H1 (cell line): ENCODE measurements at regions not wholly inside any gene's neighbourhood (a gene's known extent, or its start where the extent isn't known, plus 50 kb on each side); places are given as distances from the start of the nearest gene placed in this dataset.

Experiments used
- ASH2L ChIP-seq: fragments of 200-600, 300-600 bp; sonication (generic); IDR thresholded peaks from one replicate; pipeline ENCODE4 v1.7.1; 2017; ENCODE audit warnings: low read length
- BACH1 ChIP-seq: IDR thresholded peaks from 2 replicates; pipeline ENCODE4 v1.6.1; 2012; ENCODE audit warnings: low read length, improper control_type of control experiment
- BRCA1 ChIP-seq: IDR thresholded peaks from 2 replicates; pipeline ENCODE4 v1.6.1; 2012; ENCODE audit warnings: low read depth, low read length, improper control_type of control experiment
- CHD2 ChIP-seq: IDR thresholded peaks from 2 replicates; pipeline ENCODE4 v1.6.1; 2012; ENCODE audit warnings: low read length, improper control_type of control experiment
- CREB1 ChIP-seq: IDR thresholded peaks from 2 replicates; pipeline ENCODE4 v1.6.1; 2012; ENCODE audit warnings: inconsistent platforms
- CTBP2 ChIP-seq: IDR thresholded peaks from 2 replicates; pipeline ENCODE4 v1.7.0; 2011; ENCODE audit warnings: borderline replicate concordance, mild to moderate bottlenecking, moderate library complexity, mixed read lengths, low read length; ENCODE audit not compliant: insufficient read depth, insufficient read length
- EZH2 ChIP-seq: fragments of 200-600 bp; sonication (generic); IDR thresholded peaks from 2 replicates; pipeline ENCODE4 v1.7.1; 2012; ENCODE audit warnings: low read depth, mild to moderate bottlenecking, moderate library complexity, low read length, inconsistent platforms; ENCODE audit not compliant: severe bottlenecking
- KDM4A ChIP-seq: IDR thresholded peaks from one replicate; pipeline ENCODE4 v1.7.1; 2012; ENCODE audit warnings: low read depth, mild to moderate bottlenecking, moderate library complexity, low read length, inconsistent platforms; ENCODE audit not compliant: severe bottlenecking
- PHF8 ChIP-seq: fragments of 200-600 bp; sonication (generic); conservative IDR thresholded peaks from 2 replicates; pipeline ENCODE4 v1.7.1; 2012; ENCODE audit warnings: low read depth, mild to moderate bottlenecking, inconsistent platforms, low read length, moderate library complexity
- RAD21 ChIP-seq, 2 experiments: IDR thresholded peaks in 1 of 2; conservative IDR thresholded peaks in 1 of 2; 2 replicates each; pipeline ENCODE4 v1.6.1; 2011; ENCODE audit warnings: low read depth in 2 of 2, low read length in 2 of 2, improper control_type of control experiment in 1 of 2, inconsistent platforms in 1 of 2, mild to moderate bottlenecking in 1 of 2, moderate library complexity in 1 of 2
- RFX5 ChIP-seq: IDR thresholded peaks from 2 replicates; pipeline ENCODE4 v1.6.1; 2011; ENCODE audit warnings: low read depth, low read length, improper control_type of control experiment, borderline replicate concordance
- RNF2 ChIP-seq: fragments of 200-900, 300-1000 bp; sonication (generic); IDR thresholded peaks from 2 replicates; pipeline ENCODE4 v1.7.1; 2016; ENCODE audit warnings: borderline replicate concordance, low read depth, mild to moderate bottlenecking, antibody characterized with exemption, low read length; ENCODE audit not compliant: poor library complexity, severe bottlenecking; ENCODE audit errors: missing control alignments
- RXRA ChIP-seq: IDR thresholded peaks from 2 replicates; pipeline ENCODE4 v1.6.1; 2011; ENCODE audit warnings: low read depth, mild to moderate bottlenecking, low read length, moderate library complexity; ENCODE audit not compliant: insufficient read depth
- SAP30 ChIP-seq: fragments of 300-600 bp; sonication (generic); IDR thresholded peaks from 2 replicates; pipeline ENCODE4 v1.7.1; 2012; ENCODE audit warnings: low read length, moderate library complexity, mild to moderate bottlenecking, inconsistent platforms; ENCODE audit not compliant: insufficient read depth, insufficient replicate concordance
- SIRT6 ChIP-seq: IDR thresholded peaks from one replicate; pipeline ENCODE4 v1.7.1; 2012; ENCODE audit warnings: low read length, inconsistent platforms
- SIX5 ChIP-seq: IDR thresholded peaks from 2 replicates; pipeline ENCODE4 v1.6.1; 2011; ENCODE audit warnings: mild to moderate bottlenecking, low read depth, low read length
- SRF ChIP-seq: IDR thresholded peaks from 2 replicates; pipeline ENCODE4 v1.6.1; 2011; ENCODE audit warnings: mild to moderate bottlenecking, low read depth, low read length, moderate library complexity
- SUZ12 ChIP-seq: fragments of 200-600 bp; sonication (generic); IDR thresholded peaks from 2 replicates; pipeline ENCODE4 v1.6.1; 2012; ENCODE audit warnings: mild to moderate bottlenecking, inconsistent platforms, low read length, moderate library complexity, mixed read lengths
- TAF1 ChIP-seq: IDR thresholded peaks from 2 replicates; pipeline ENCODE4 v1.6.1; 2011; ENCODE audit warnings: mild to moderate bottlenecking, low read depth, low read length
- YY1 ChIP-seq: IDR thresholded peaks from 2 replicates; pipeline ENCODE4 v1.6.1; 2011; ENCODE audit warnings: low read depth, mild to moderate bottlenecking, low read length
- ZNF274 ChIP-seq: IDR thresholded peaks from 2 replicates; pipeline ENCODE4 v1.7.0; 2012; ENCODE audit warnings: low read length, borderline replicate concordance; ENCODE audit errors: extremely low read depth
- TF ChIP-seq, protein P1 (sequence below): IDR thresholded peaks from 2 replicates; pipeline ENCODE4 v1.6.1; 2012; ENCODE audit warnings: inconsistent platforms
- TF ChIP-seq, protein P2 (sequence below): IDR thresholded peaks from 2 replicates; pipeline ENCODE4 v1.6.1; 2012; ENCODE audit warnings: inconsistent platforms

DNA sequence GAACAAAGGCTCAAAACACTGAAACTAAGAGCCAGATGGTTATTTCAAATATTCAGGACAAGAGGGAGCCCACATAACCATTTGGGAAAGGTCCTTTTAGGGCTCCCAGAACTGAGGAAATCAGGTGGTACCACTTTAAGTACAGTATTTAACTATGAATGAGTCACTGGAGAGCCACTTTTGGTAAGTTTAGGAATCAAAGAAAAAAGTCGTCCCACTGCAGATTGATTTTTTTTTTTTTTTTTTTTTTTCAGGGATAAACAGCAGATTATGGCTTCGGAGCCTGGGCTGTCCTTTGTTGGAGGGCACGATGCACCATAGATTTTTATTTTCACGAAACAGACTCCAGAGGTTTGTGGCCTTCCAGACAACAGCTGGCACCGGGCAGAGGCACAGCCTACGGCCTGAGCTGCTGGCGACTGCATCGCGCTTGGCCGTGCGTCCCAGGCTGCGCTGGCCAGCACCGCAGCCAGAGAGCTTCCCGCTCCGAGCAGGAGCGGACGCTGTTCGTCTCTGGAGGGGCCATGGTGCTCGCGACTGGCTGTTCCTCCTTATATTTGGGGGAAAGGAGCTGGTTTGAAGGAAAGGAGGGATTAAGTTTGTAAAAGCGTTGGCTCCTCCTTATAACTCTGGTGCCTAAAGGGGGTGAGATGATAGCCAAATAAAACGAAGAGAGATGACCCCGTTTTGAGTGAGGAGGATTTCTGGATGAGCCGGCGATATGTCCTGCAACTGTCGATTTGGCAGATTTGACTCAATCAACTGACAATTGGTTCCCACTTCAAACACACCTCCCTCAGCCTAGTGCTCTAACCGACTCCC, 152.9 kb upstream of the GOLIM4 start (continued):
- no peak for TF ChIP-seq CTBP2
- no peak for TF ChIP-seq SAP30
- 0 out of 2 replicates have a peak, but pooled peaks have one; percentile 14 for TF ChIP-seq PHF8
- no peak for TF ChIP-seq SIRT6
- TF ChIP-seq YY1, result 0 out of 2 replicates have a peak, but pooled peaks have one; percentile 3
- TF ChIP-seq ASH2L, result no peak
- peak; percentile 14 for TF ChIP-seq RNF2
- no peak for TF ChIP-seq RFX5
- TF ChIP-seq, protein P1, sequence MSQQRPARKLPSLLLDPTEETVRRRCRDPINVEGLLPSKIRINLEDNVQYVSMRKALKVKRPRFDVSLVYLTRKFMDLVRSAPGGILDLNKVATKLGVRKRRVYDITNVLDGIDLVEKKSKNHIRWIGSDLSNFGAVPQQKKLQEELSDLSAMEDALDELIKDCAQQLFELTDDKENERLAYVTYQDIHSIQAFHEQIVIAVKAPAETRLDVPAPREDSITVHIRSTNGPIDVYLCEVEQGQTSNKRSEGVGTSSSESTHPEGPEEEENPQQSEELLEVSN, result peak; percentile 24; the same call in 1 of the 2 replicates
- no peak; a peak in 1 of 4 replicates for TF ChIP-seq RAD21 (IDR thresholded peaks at IDR 0.05 in 1 of 2, conservative IDR thresholded peaks at IDR 0.05 in 1 of 2; ENCODE audit: low read depth in 2 of 2, low read length in 2 of 2)
- TF ChIP-seq CHD2, result no peak
- TF ChIP-seq SRF, result no peak
- TF ChIP-seq KDM4A, result peak; percentile 5
- no peak for TF ChIP-seq EZH2
- no peak for TF ChIP-seq BACH1
- no peak for TF ChIP-seq SIX5
- peak; percentile 67 for TF ChIP-seq TAF1
- TF ChIP-seq, protein P2, sequence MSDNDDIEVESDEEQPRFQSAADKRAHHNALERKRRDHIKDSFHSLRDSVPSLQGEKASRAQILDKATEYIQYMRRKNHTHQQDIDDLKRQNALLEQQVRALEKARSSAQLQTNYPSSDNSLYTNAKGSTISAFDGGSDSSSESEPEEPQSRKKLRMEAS, result peak; percentile 50; the same call in 1 of the 2 replicates
- no peak for TF ChIP-seq SUZ12
- TF ChIP-seq RXRA, result no peak
- no peak for TF ChIP-seq CREB1
- TF ChIP-seq ZNF274, result no peak
- TF ChIP-seq BRCA1, result no peak
